ENCODE measurements at regions not wholly inside any gene's neighbourhood (a gene's known extent, or its start where the extent isn't known, plus 50 kb on each side); places are given as distances from the start of the nearest gene placed in this dataset.

- Histone ChIP-seq H3K9me2 (no peaks in the 10 kb centered on the region), H3K27ac (ENCODE audit: low read depth in 2 of 2, low read length in 1 of 2) (no peak overlapping the region), H3K79me2 (ENCODE audit: insufficient read depth) (no peaks in the 10 kb centered on the region), H3K4me1 (ENCODE audit: control insufficient read depth in 1 of 2, insufficient read depth in 2 of 2, low read depth in 1 of 2, low read length in 1 of 2) (peaks cover 3 to 9% of the 10 kb centered on the region in 2 experiments; a peak in 3 of 4 replicates), H3F3A (replicated peaks; ENCODE audit: insufficient read depth) (no peaks in the 10 kb centered on the region), H3K27me3 (ENCODE audit: insufficient read depth) (no peaks in the 10 kb centered on the region), H3K9ac (no peak overlapping the region), H3K9me3 (no peaks in the 10 kb centered on the region), H2AFZ (ENCODE audit: low read depth) (no peak overlapping the region), H3K4me2 (no peak overlapping the region), H4K20me1 (ENCODE audit: insufficient read depth) (no peaks in the 10 kb centered on the region), H3K36me3 (replicated peaks in 1 of 2; ENCODE audit: control insufficient read depth in 1 of 2, insufficient read depth in 2 of 2, low read length in 1 of 2) (no peaks in the 10 kb centered on the region), H3K4me3 (ENCODE audit: low read depth in 2 of 2, low read length in 1 of 2) (no peak overlapping the region)
- TF ChIP-seq CTCF (IDR thresholded peaks at IDR 0.05): no peak
- POLR2A ChIA-PET: no interaction called here
- DNase-seq: no peak
- WGBS (ENCODE audit: low lambda C conversion rate): 92% methylated on average over 7 of the region's 8 CpGs
- CTCF ChIA-PET: interaction anchor here (1.0 to 1.4 kb wide), 2 partner anchors 11 to 96 kb away, joined by 3 read pairs; partner anchors contain the start of gene LSG1
Measured at GRCh38 chr3:194767446-194768207, 81.9 kb downstream of the FAM43A start.

- Histone ChIP-seq H3K79me2 (ENCODE audit: insufficient read depth) (no peaks in the 10 kb centered on the region), H3F3A (replicated peaks; ENCODE audit: insufficient read depth) (no peaks in the 10 kb centered on the region), H3K36me3 (replicated peaks in 1 of 2; ENCODE audit: control insufficient read depth in 1 of 2, insufficient read depth in 2 of 2, low read length in 1 of 2) (no peaks in the 10 kb centered on the region), H4K20me1 (ENCODE audit: insufficient read depth) (no peaks in the 10 kb centered on the region), H3K4me1 (ENCODE audit: control insufficient read depth in 1 of 2, insufficient read depth in 2 of 2, low read depth in 1 of 2, low read length in 1 of 2) (peaks cover 7 to 9% of the 10 kb centered on the region in 2 experiments; a peak in 3 of 4 replicates), H3K9me2 (no peaks in the 10 kb centered on the region), H3K9me3 (no peaks in the 10 kb centered on the region), H3K9ac (no peak overlapping the region), H3K4me3 (ENCODE audit: low read depth in 2 of 2, low read length in 1 of 2) (no peak overlapping the region), H3K27ac (ENCODE audit: low read depth in 2 of 2, low read length in 1 of 2) (no peak overlapping the region), H3K4me2 (no peak overlapping the region), H3K27me3 (ENCODE audit: insufficient read depth) (no peaks in the 10 kb centered on the region), H2AFZ (ENCODE audit: low read depth) (no peak overlapping the region)
- ChIA-PET CTCF (interaction anchor here (1.0 to 1.2 kb wide), 2 partner anchors 10 to 338 kb away, joined by 3 read pairs; no protein-coding TSS in a partner anchor), POLR2A (interaction anchor here (0.6 to 1.3 kb wide), 4 partner anchors 9 to 12 kb away, joined by 3 to 6 read pairs (median 4); no protein-coding TSS in a partner anchor)
- no peak for TF ChIP-seq POLR2AphosphoS5 (IDR thresholded peaks at IDR 0.05; ENCODE audit: low read depth, low read length)
- TF ChIP-seq ZBTB33 (IDR thresholded peaks at IDR 0.05; ENCODE audit: borderline replicate concordance, low read depth): no peak
- TF ChIP-seq JUND (IDR thresholded peaks at IDR 0.05): no peak
- TF ChIP-seq PBX3 (IDR thresholded peaks at IDR 0.05): no peak
- DNase-seq: no peak
- WGBS (ENCODE audit: low lambda C conversion rate): 94% methylated on average over 10 of the region's 10 CpGs
Measured at GRCh38 chr3:194768586-194768985, 82.9 kb downstream of the FAM43A start.
